Dedifferentiated amniotic fluid mesenchymal stem cell (primary cell): ENCODE measurements at regions not wholly inside any gene's neighbourhood (a gene's known extent, or its start where the extent isn't known, plus 50 kb on each side); places are given as distances from the start of the nearest gene placed in this dataset.
A peak's percentile ranks its signal among the peaks of the same experiment; 100 is the strongest.

Experiments used
- DNase-seq: peaks from one replicate; pipeline ENCODE4 v3.0.0-alpha.2; 2016; ENCODE audit errors: extremely low spot score

DNA sequence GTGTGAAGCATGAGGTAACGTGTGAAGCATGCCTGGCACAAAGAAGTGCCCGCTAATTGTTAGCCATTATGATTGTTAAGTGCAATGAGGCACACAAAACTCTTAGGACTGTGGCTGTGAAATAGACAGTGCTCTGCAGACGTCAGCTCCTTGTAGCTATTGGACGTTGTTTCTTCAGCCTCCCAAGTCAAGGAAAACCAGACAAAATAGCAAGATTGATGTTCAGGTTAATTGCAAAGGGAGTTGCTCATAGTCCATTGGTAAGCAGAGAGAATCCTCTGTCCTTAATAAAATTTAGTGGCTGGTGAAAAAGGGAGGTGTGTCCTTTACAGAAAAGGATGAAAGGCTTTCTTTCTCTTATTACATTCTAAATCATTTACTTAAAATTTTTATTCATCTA lies 54.6 kb upstream of the MBP start:
- DNase-seq = no peak

DNA sequence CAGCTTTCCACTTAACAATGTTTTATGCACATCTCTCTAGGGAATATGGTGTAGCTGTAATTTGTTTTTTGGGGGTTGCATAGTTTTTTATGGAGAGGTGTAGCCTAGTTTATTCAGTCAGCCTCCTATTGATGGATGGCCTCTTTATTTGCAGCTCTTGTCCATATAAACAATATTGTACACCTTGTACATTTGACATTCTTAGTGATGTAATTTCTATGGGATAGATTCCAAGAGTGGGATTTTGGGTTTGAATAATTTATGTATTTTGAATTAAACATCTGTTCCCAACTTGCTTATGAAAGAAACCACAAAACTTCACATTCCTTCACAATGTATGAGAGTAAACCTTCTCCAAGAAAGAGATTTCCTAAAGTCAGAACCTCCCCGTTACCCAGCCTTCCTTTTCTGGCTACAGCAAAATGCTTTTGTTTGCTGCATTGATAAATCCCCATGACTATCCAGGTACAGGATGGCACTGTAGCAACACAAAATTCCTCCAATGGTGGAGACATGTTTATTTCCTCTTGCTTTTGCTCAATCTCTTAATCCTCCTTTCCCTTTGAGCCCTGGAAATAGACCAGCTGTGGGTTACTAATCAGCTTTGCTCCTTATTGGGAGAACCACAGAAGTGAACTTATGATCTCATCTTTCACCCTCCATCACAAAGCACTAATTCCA lies 58.4 kb upstream of the GALR1 start:
- peak; percentile 36 for DNase-seq

DNA sequence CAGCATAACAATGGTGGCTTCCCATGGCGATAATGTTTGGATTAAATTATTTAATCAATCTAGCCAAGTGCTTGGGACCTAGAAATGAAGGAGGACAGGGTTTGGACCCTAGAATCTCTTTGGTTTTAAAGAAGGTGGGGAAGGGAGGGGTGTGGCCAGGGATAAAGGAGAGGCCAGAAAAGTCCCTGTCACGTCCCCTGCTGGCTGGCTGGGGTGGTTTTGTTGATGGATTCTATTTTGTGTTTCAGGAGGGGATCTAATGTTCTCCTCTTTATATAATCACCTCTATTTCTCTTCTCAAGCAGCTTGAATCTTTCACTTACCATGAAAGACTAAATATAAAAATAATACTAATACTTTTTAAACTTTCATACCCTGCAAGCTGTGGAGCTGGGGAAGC lies 52.6 kb upstream of the GALR1 start:
- no peak for DNase-seq

DNA sequence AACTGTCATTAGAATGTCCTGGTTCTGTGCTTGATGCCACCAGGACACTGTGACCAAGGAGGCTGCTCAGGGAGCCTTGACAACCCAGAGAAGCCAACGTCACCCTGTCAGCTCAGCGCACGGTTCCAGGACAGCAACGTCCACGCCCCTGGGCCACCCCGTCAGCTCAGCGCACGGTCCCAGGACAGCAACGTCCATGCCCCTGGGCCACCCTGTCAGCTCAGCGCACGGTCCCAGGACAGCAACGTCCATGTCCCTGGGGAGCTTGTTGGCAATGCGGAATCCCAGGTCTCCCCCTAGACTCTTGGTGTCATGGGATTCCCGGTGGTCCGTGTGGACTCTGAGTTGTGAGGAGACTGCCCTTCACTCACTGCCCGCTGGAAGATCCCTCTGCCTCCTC lies 51.0 kb upstream of the GALR1 start:
- DNase-seq = no peak

DNA sequence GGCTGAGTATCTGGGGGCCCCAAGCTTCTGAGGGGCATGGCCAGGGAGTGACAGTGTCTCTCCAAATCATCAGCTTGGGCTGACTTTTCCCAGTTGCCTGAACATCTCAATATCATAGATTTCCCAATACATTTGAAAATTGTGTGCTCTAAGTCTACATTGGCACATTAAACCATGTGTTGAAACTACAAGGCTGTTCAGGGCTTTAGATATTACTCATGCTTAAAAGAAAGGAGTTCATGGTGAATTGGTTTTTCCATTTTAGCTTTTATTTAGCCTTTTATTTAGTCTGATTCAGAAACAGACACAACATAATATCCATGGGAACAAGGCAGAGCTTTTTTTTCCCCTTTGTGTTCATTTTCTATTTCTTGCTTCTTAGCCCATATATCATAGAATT lies 49.9 kb upstream of the GALR1 start:
- no peak for DNase-seq
